HepG2 (cell line): ENCODE measurements at regions not wholly inside any gene's neighbourhood (a gene's known extent, or its start where the extent isn't known, plus 50 kb on each side); places are given as distances from the start of the nearest gene placed in this dataset.

Source experiments
- ATF1 ChIP-seq: IDR thresholded peaks from 2 replicates; pipeline ENCODE4 v1.6.1; 2016; ENCODE audit warnings: mild to moderate bottlenecking, control low read depth
- PCBP2 ChIP-seq: fragments of 200-400 bp; formaldehyde crosslinking; optimal IDR thresholded peaks from 2 replicates; pipeline ENCODE3; 2018; ENCODE audit warnings: low read length, low read depth; ENCODE audit not compliant: poor library complexity, severe bottlenecking
- POLR2A ChIP-seq, 2 experiments: IDR thresholded peaks; 2 replicates each; pipeline ENCODE4 v1.6.1; 2011; ENCODE audit warnings: low read depth in 2 of 2, low read length in 2 of 2, mild to moderate bottlenecking in 1 of 2, moderate library complexity in 1 of 2; ENCODE audit not compliant: insufficient read depth in 1 of 2
- ZBTB1 ChIP-seq: sonication (generic); formaldehyde crosslinking; IDR thresholded peaks from 2 replicates; pipeline ENCODE4 v1.4.0; 2020; ENCODE audit warnings: missing genetic modification reagents, borderline replicate concordance
- ZNF160 ChIP-seq: sonication (generic); formaldehyde crosslinking; IDR thresholded peaks from 2 replicates; pipeline ENCODE4 v1.8.0; 2022; ENCODE audit warnings: mild to moderate bottlenecking, inconsistent platforms, missing genetic modification reagents
- TF ChIP-seq, protein P1 (sequence below): sonication (generic); formaldehyde crosslinking; IDR thresholded peaks from 2 replicates; pipeline ENCODE4 v1.4.0; 2020; ENCODE audit warnings: mild to moderate bottlenecking, missing genetic modification reagents
- TF ChIP-seq, protein P2 (sequence below): sonication (generic); formaldehyde crosslinking; IDR thresholded peaks from 2 replicates; pipeline ENCODE4 v1.5.0; 2020; ENCODE audit warnings: mild to moderate bottlenecking, missing genetic modification reagents, moderate library complexity
- TF ChIP-seq, protein P3 (sequence below), 2 experiments: sonication (generic) in 1 of 2; formaldehyde crosslinking in 1 of 2; IDR thresholded peaks; 2 replicates each; pipeline versions ENCODE4 v1.5.1 to v1.6.1; 2011 to 2020; ENCODE audit warnings: borderline replicate concordance in 1 of 2, low read depth in 1 of 2, low read length in 1 of 2, mild to moderate bottlenecking in 1 of 2, missing genetic modification reagents in 1 of 2, moderate library complexity in 1 of 2
- TF ChIP-seq, protein P4 (sequence below): sonication (generic); formaldehyde crosslinking; IDR thresholded peaks from 2 replicates; pipeline ENCODE4 v1.4.0; 2020; ENCODE audit warnings: missing genetic modification reagents

DNA sequence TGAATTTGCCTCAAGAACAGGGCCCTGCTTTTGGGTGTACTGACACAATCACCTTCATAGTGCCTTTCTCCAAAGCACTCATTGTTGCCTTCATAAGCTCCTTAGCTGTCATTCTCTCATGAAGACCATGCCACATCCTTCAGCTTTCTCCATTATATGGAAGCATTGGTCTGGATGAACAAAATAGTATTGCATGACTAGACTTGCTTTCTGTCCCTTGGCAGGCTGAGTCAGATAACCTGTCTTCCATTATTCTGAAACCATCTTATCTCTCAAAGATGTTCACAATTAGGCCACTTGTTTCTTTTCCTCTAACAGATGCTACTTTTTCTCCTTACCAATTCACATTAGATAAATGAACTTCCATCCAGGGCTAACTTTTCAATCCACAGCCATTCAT lies 297.9 kb downstream of the IRX1 start:
- TF ChIP-seq POLR2A (IDR thresholded peaks at IDR 0.05; ENCODE audit: insufficient read depth in 1 of 2, low read depth in 2 of 2, low read length in 2 of 2) (no peak), ZNF160 (CRISPR knock-in tag) (no peak), PCBP2 (no peak), ATF1 (no peak), ZBTB1 (CRISPR knock-in tag) (no peak)
- TF ChIP-seq, protein P1, sequence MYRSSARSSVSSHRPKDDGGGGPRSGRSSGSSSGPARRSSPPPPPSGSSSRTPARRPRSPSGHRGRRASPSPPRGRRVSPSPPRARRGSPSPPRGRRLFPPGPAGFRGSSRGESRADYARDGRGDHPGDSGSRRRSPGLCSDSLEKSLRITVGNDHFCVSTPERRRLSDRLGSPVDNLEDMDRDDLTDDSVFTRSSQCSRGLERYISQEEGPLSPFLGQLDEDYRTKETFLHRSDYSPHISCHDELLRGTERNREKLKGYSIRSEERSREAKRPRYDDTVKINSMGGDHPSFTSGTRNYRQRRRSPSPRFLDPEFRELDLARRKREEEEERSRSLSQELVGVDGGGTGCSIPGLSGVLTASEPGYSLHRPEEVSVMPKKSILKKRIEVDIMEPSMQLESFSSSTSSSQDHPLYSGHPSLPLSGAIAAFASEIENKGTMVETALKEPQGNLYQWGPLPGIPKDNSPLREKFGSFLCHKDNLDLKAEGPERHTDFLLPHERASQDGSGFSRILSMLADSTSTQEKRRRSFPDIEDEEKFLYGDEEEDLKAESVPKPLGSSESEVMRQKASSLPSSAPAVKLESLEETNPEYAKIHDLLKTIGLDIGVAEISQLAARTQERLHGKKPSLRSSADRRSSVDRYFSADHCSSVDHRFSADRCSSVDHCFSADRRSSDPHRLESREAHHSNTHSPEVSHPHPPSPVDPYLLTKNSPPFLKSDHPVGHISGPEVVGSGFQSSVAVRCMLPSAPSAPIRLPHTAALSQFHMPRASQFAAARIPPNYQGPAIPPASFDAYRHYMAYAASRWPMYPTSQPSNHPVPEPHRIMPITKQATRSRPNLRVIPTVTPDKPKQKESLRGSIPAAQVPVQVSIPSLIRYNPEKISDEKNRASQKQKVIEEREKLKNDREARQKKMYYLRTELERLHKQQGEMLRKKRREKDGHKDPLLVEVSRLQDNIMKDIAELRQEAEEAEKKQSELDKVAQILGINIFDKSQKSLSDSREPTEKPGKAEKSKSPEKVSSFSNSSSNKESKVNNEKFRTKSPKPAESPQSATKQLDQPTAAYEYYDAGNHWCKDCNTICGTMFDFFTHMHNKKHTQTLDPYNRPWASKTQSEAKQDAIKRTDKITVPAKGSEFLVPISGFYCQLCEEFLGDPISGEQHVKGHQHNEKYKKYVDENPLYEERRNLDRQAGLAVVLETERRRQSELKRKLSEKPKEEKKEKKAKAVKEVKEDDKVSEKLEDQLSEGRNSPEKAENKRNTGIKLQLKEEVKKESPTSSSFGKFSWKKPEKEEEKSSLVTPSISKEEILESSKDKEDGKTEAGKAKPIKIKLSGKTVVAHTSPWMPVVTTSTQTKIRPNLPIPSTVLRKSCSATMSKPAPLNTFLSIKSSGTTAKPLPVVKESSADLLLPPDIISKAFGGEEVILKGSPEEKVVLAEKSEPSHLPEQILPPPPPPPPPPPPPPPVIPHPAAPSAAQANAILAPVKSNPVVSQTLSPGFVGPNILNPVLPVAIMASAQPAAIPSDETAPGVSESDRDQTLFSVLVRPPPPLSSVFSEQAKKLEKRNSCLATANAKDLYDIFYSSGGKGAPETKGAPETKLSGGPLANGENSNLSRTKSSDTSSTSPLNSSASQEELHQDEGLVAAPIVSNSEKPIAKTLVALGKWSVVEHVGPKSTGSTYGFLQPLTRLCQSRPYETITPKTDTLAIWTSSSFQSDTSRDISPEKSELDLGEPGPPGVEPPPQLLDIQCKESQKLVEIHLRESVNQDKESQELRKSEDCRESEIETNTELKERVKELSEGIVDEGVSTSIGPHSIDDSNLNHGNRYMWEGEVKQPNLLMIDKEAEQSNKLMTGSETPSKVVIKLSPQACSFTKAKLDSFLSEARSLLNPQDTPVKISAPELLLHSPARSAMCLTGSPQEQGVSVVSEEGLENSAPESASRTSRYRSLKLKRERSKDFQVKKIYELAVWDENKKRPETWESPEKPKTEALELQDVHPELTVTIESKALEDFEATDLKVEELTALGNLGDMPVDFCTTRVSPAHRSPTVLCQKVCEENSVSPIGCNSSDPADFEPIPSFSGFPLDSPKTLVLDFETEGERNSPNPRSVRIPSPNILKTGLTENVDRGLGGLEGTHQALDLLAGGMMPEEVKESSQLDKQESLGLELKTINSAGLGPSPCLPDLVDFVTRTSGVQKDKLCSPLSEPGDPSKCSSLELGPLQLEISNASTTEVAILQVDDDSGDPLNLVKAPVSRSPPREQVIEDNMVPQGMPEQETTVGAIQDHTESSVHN = no peak
- TF ChIP-seq, protein P2, sequence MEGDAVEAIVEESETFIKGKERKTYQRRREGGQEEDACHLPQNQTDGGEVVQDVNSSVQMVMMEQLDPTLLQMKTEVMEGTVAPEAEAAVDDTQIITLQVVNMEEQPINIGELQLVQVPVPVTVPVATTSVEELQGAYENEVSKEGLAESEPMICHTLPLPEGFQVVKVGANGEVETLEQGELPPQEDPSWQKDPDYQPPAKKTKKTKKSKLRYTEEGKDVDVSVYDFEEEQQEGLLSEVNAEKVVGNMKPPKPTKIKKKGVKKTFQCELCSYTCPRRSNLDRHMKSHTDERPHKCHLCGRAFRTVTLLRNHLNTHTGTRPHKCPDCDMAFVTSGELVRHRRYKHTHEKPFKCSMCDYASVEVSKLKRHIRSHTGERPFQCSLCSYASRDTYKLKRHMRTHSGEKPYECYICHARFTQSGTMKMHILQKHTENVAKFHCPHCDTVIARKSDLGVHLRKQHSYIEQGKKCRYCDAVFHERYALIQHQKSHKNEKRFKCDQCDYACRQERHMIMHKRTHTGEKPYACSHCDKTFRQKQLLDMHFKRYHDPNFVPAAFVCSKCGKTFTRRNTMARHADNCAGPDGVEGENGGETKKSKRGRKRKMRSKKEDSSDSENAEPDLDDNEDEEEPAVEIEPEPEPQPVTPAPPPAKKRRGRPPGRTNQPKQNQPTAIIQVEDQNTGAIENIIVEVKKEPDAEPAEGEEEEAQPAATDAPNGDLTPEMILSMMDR = no peak
- TF ChIP-seq, protein P3, sequence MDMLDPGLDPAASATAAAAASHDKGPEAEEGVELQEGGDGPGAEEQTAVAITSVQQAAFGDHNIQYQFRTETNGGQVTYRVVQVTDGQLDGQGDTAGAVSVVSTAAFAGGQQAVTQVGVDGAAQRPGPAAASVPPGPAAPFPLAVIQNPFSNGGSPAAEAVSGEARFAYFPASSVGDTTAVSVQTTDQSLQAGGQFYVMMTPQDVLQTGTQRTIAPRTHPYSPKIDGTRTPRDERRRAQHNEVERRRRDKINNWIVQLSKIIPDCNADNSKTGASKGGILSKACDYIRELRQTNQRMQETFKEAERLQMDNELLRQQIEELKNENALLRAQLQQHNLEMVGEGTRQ (IDR thresholded peaks at IDR 0.05; ENCODE audit: low read depth, low read length) = no peak
- TF ChIP-seq, protein P3 (CRISPR knock-in tag; IDR thresholded peaks at IDR 0.05; ENCODE audit: borderline replicate concordance) = no peak
- TF ChIP-seq, protein P4, sequence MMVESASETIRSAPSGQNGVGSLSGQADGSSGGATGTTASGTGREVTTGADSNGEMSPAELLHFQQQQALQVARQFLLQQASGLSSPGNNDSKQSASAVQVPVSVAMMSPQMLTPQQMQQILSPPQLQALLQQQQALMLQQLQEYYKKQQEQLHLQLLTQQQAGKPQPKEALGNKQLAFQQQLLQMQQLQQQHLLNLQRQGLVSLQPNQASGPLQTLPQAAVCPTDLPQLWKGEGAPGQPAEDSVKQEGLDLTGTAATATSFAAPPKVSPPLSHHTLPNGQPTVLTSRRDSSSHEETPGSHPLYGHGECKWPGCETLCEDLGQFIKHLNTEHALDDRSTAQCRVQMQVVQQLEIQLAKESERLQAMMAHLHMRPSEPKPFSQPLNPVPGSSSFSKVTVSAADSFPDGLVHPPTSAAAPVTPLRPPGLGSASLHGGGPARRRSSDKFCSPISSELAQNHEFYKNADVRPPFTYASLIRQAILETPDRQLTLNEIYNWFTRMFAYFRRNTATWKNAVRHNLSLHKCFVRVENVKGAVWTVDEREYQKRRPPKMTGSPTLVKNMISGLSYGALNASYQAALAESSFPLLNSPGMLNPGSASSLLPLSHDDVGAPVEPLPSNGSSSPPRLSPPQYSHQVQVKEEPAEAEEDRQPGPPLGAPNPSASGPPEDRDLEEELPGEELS (CRISPR knock-in tag) = no peak
